ENCODE measurements at regions not wholly inside any gene's neighbourhood (a gene's known extent, or its start where the extent isn't known, plus 50 kb on each side); places are given as distances from the start of the nearest gene placed in this dataset.
"Not testable (repeated sequence)": the region's sequence is repeated elsewhere in the genome, so short reads cannot be mapped to it uniquely, and the experiment has no call there.

GRCh38 chr3:137692803-137693431 is 71.2 kb upstream of the SOX14 start:
- Histone ChIP-seq H3K27ac (no peak overlapping the region), H3K36me3 (no peaks in the 10 kb centered on the region), H3K9me3 (ENCODE audit: low read depth) (no peaks in the 10 kb centered on the region), H3K4me3 (no peak overlapping the region), H3K27me3 (no peaks in the 10 kb centered on the region), H3K4me1 (ENCODE audit: low read depth) (no peaks in the 10 kb centered on the region)
- DNase-seq (ENCODE audit: low read depth in 1 of 2, low spot score in 1 of 2) = peak in 1 of 2 donors; percentile 75
- no peak for TF ChIP-seq CTCF (IDR thresholded peaks at IDR 0.05; ENCODE audit: low read depth, low read length)

GRCh38 chr3:137693791-137694190 is 70.3 kb upstream of the SOX14 start:
- no peak for DNase-seq (ENCODE audit: low read depth in 1 of 2, low spot score in 1 of 2)
- Histone ChIP-seq H3K9me3 (ENCODE audit: low read depth) (no peaks in the 10 kb centered on the region), H3K4me1 (ENCODE audit: low read depth) (no peaks in the 10 kb centered on the region), H3K36me3 (no peaks in the 10 kb centered on the region), H3K27ac (no peak overlapping the region), H3K4me3 (no peak overlapping the region), H3K27me3 (no peaks in the 10 kb centered on the region)
- TF ChIP-seq CTCF (IDR thresholded peaks at IDR 0.05; ENCODE audit: low read depth, low read length) = no peak

- no peaks in the 10 kb centered on the region for H3K36me3 ChIP-seq
- H3K4me1 ChIP-seq (ENCODE audit: low read depth) = no peaks in the 10 kb centered on the region
- no peak overlapping the region for H3K4me3 ChIP-seq
- no peak for DNase-seq (ENCODE audit: low read depth in 1 of 2, low spot score in 1 of 2)
- TF ChIP-seq CTCF (IDR thresholded peaks at IDR 0.05; ENCODE audit: low read depth, low read length) = no peak
- H3K27ac ChIP-seq = no peak overlapping the region
- no peaks in the 10 kb centered on the region for H3K9me3 ChIP-seq (ENCODE audit: low read depth)
- no peaks in the 10 kb centered on the region for H3K27me3 ChIP-seq
Measured at GRCh38 chr3:137694836-137695235, 69.3 kb upstream of the SOX14 start.

- Histone ChIP-seq H3K4me1 (ENCODE audit: low read depth) (no peaks in the 10 kb centered on the region), H3K9me3 (ENCODE audit: low read depth) (no peaks in the 10 kb centered on the region), H3K36me3 (no peaks in the 10 kb centered on the region), H3K27me3 (no peaks in the 10 kb centered on the region), H3K27ac (no peak overlapping the region), H3K4me3 (no peak overlapping the region)
- TF ChIP-seq CTCF (IDR thresholded peaks at IDR 0.05; ENCODE audit: low read depth, low read length) = no peak
- no peak for DNase-seq (ENCODE audit: low read depth in 1 of 2, low spot score in 1 of 2)
Measured at GRCh38 chr3:137695351-137695750, 68.8 kb upstream of the SOX14 start.

- no peak overlapping the region for H3K4me3 ChIP-seq
- no peaks in the 10 kb centered on the region for H3K4me1 ChIP-seq (ENCODE audit: low read depth)
- peaks cover 19% of the 10 kb centered on the region for H3K27me3 ChIP-seq
- peak in 1 of 2 donors; percentile 23 for DNase-seq (ENCODE audit: low read depth in 1 of 2, low spot score in 1 of 2)
- no peaks in the 10 kb centered on the region for H3K36me3 ChIP-seq
- no peaks in the 10 kb centered on the region for H3K9me3 ChIP-seq (ENCODE audit: low read depth)
- TF ChIP-seq CTCF (IDR thresholded peaks at IDR 0.05; ENCODE audit: low read depth, low read length) = no peak
- H3K27ac ChIP-seq = no peak overlapping the region
Measured at GRCh38 chr3:137709011-137709601, 55.0 kb upstream of the SOX14 start.

- not testable (repeated sequence) for H3K4me1 ChIP-seq (ENCODE audit: low read depth); H3K27me3 ChIP-seq; H3K4me3 ChIP-seq; DNase-seq (ENCODE audit: low read depth in 1 of 2, low spot score in 1 of 2); H3K36me3 ChIP-seq; H3K9me3 ChIP-seq (ENCODE audit: low read depth); H3K27ac ChIP-seq
Measured at GRCh38 chr3:137713965-137714364, 50.1 kb upstream of the SOX14 start.
